ENCODE measurements at regions not wholly inside any gene's neighbourhood (a gene's known extent, or its start where the extent isn't known, plus 50 kb on each side); places are given as distances from the start of the nearest gene placed in this dataset.
A peak's percentile ranks its signal among the peaks of the same experiment; 100 is the strongest.

DNA sequence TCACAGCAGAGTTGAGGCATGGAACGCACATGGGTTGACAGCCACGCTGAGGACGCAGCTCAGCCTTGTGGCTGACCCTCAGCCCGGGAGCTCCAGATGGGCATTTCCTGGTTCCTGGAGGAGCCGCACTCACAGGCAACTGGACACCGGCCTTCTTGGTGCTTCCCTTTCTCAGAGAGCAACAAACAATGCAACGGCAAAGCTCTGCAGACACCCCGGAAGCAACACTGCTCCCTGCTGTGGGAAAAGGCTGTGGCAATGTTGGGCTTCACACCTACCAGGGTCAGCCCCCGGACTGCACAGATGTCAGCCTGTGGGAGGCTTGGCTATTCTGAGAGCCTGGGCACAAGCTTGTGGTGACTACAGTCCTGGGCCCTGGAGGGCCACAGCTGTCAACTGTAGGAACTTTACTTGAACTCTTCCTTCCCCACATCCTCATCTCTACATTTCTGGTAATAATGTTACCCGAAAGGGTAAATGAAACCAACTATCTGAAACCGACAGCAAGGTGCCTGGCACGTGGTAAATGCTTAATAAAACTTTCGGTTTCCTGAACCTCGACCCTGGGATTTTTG, 597.5 kb upstream of the MKI67 start:
- Mint-ChIP-seq H3K9me3 (peaks cover 0 to 3% (median 0%) of the 10 kb centered on the region in 8 donors), H3K4me3 (no peak overlapping the region), H3K27ac (no peak overlapping the region), H3K27me3 (no peaks in the 10 kb centered on the region), H3K36me3 (no peaks in the 10 kb centered on the region), H3K4me1 (no peaks in the 10 kb centered on the region)
- DNase-seq, result no peak
- Histone ChIP-seq H3K27me3 (ENCODE audit: insufficient read depth, low read length) (no peaks in the 10 kb centered on the region), H3K9me3 (ENCODE audit: control insufficient read depth in 1 of 2, low read length in 2 of 2) (no peaks in the 10 kb centered on the region), H3K4me3 (ENCODE audit: low read length in 2 of 2) (no peak overlapping the region), H3K27ac (ENCODE audit: low read depth, low read length) (no peak overlapping the region), H3K36me3 (ENCODE audit: insufficient read depth, low read length) (no peaks in the 10 kb centered on the region), H3K4me1 (ENCODE audit: insufficient read depth, low read length) (no peaks in the 10 kb centered on the region)
- CTCF ChIA-PET (ENCODE audit: partially characterized antibody), result no interaction called here
- POLR2A ChIA-PET (ENCODE audit: partially characterized antibody), result no interaction called here
- intact Hi-C loops (cut with micrococcal nuclease), result no loop called here

DNA sequence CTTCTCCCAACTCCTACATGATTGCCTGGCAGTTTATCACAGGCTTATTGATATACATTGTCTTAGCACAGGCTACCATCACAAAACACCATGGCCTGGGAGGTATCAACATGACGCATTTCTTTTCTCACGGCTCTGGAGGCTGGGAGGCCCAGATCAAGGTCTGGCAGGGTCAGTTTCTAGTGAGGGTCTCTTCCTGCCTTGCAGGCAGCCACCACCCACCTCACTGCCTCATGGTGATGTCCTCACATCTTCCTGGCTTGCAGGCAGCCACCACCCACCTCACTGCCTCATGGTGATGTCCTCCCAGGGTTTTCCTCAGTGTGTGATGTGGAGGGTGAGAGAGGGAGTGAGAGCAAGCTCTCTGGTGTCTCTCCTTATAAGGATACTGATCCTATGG, 599.3 kb upstream of the MKI67 start:
- H3K27me3 Mint-ChIP-seq, result no peaks in the 10 kb centered on the region
- H3K4me1 Mint-ChIP-seq, result no peaks in the 10 kb centered on the region
- no peaks in the 10 kb centered on the region for H3K36me3 Mint-ChIP-seq
- no peaks in the 10 kb centered on the region for H3K27me3 ChIP-seq (ENCODE audit: insufficient read depth, low read length)
- H3K9me3 Mint-ChIP-seq, result peaks cover 0 to under 1% (median 0%) of the 10 kb centered on the region in 8 donors
- no peaks in the 10 kb centered on the region for H3K36me3 ChIP-seq (ENCODE audit: insufficient read depth, low read length)
- H3K4me3 Mint-ChIP-seq, result no peak overlapping the region
- ChIA-PET POLR2A (ENCODE audit: partially characterized antibody) (no interaction called here), CTCF (ENCODE audit: partially characterized antibody) (no interaction called here)
- no peak overlapping the region for H3K27ac Mint-ChIP-seq
- intact Hi-C loops (cut with micrococcal nuclease), result no loop called here
- no peak overlapping the region for H3K27ac ChIP-seq (ENCODE audit: low read depth, low read length)
- DNase-seq, result no peak
- H3K4me1 ChIP-seq (ENCODE audit: insufficient read depth, low read length), result no peaks in the 10 kb centered on the region
- no peaks in the 10 kb centered on the region for H3K9me3 ChIP-seq (ENCODE audit: control insufficient read depth in 1 of 2, low read length in 2 of 2)
- H3K4me3 ChIP-seq (ENCODE audit: low read length in 2 of 2), result no peak overlapping the region

GRCh38 chr10:128727114-128727513, 600.9 kb upstream of the MKI67 start:
- intact Hi-C loops (cut with micrococcal nuclease), result no loop called here
- POLR2A ChIA-PET (ENCODE audit: partially characterized antibody), result no interaction called here
- H3K27ac Mint-ChIP-seq, result no peak overlapping the region

DNA sequence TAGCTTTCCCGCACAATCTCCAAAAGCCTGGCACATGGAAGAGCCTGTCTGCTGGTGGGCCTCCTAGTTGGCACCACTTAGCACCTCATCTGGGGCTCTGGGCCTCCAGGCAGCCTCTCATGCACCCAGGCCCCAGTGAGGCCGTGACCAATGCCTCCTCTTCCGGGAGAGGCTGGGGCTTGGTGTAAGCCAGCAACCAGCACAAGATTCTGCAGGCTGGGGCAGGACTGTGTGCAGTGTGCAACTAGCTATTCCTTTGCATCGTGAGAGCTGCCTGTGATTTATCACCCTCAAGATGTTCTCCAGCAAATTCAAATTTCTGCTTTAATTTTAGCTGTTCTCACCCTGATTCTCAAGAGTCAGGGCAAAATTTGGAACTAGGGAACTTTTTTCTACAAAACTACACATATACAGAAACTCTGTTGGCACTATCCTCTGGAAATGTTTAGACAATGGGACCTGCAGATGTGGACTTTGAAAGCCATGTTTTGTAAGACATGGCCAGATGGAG, 603.7 kb upstream of the MKI67 start:
- no peaks in the 10 kb centered on the region for H3K27me3 ChIP-seq (ENCODE audit: insufficient read depth, low read length)
- H3K4me1 ChIP-seq (ENCODE audit: insufficient read depth, low read length), result no peaks in the 10 kb centered on the region
- no peaks in the 10 kb centered on the region for H3K27me3 Mint-ChIP-seq
- H3K27ac Mint-ChIP-seq, result no peak overlapping the region
- H3K4me3 ChIP-seq (ENCODE audit: low read length in 2 of 2), result no peak overlapping the region
- H3K9me3 ChIP-seq (ENCODE audit: control insufficient read depth in 1 of 2, low read length in 2 of 2), result no peaks in the 10 kb centered on the region
- H3K36me3 ChIP-seq (ENCODE audit: insufficient read depth, low read length), result no peaks in the 10 kb centered on the region
- intact Hi-C loops (cut with micrococcal nuclease), result no loop called here
- no peak overlapping the region for H3K27ac ChIP-seq (ENCODE audit: low read depth, low read length)
- POLR2A ChIA-PET (ENCODE audit: partially characterized antibody), result no interaction called here
- H3K36me3 Mint-ChIP-seq, result no peaks in the 10 kb centered on the region
- H3K4me3 Mint-ChIP-seq, result no peak overlapping the region
- CTCF ChIA-PET (ENCODE audit: partially characterized antibody), result no interaction called here
- no peaks in the 10 kb centered on the region for H3K4me1 Mint-ChIP-seq
- H3K9me3 Mint-ChIP-seq, result peaks cover 0 to 1% (median 0%) of the 10 kb centered on the region in 8 donors
- no peak for DNase-seq

More at GRCh38 chr10:128727114-128727513, 600.9 kb upstream of the MKI67 start:
- CTCF ChIA-PET (ENCODE audit: partially characterized antibody), result no interaction called here
- H3K27me3 ChIP-seq (ENCODE audit: insufficient read depth, low read length), result no peaks in the 10 kb centered on the region
- H3K4me3 ChIP-seq (ENCODE audit: low read length in 2 of 2), result no peak overlapping the region
- no peak overlapping the region for H3K27ac ChIP-seq (ENCODE audit: low read depth, low read length)
- no peaks in the 10 kb centered on the region for H3K36me3 Mint-ChIP-seq
- no peaks in the 10 kb centered on the region for H3K4me1 ChIP-seq (ENCODE audit: insufficient read depth, low read length)
- no peak overlapping the region for H3K4me3 Mint-ChIP-seq
- no peaks in the 10 kb centered on the region for H3K4me1 Mint-ChIP-seq
- H3K9me3 ChIP-seq (ENCODE audit: control insufficient read depth in 1 of 2, low read length in 2 of 2), result no peaks in the 10 kb centered on the region
- DNase-seq, result no peak
- H3K27me3 Mint-ChIP-seq, result no peaks in the 10 kb centered on the region
- H3K9me3 Mint-ChIP-seq, result peaks cover 0 to 1% (median 0%) of the 10 kb centered on the region in 8 donors
- H3K36me3 ChIP-seq (ENCODE audit: insufficient read depth, low read length), result no peaks in the 10 kb centered on the region

DNA sequence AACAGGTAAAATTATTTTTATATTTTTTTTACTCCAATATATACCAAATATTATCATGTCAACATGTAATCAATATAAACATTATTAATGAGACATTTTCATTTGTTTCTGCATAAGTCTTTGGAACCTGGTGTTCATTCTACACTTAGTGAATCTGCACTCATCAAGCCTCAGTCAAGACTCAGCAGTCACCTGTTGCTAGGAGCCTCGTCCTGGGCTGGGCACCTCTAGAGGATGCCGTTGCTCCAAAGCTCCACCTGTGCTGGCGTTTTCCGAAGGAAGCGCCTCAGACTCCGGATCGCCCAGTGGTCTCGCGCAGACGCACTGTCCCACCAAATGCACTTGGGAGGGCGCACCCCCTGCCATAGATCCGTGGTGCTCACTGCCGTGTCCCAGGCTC, 604.7 kb upstream of the MKI67 start:
- peaks cover 0 to 1% (median 0%) of the 10 kb centered on the region in 8 donors for H3K9me3 Mint-ChIP-seq
- H3K4me1 ChIP-seq (ENCODE audit: insufficient read depth, low read length), result no peaks in the 10 kb centered on the region
- H3K36me3 ChIP-seq (ENCODE audit: insufficient read depth, low read length), result no peaks in the 10 kb centered on the region
- no peaks in the 10 kb centered on the region for H3K4me1 Mint-ChIP-seq
- no peaks in the 10 kb centered on the region for H3K27me3 Mint-ChIP-seq
- H3K9me3 ChIP-seq (ENCODE audit: control insufficient read depth in 1 of 2, low read length in 2 of 2), result no peaks in the 10 kb centered on the region
- intact Hi-C loops (cut with micrococcal nuclease), result no loop called here
- H3K27me3 ChIP-seq (ENCODE audit: insufficient read depth, low read length), result no peaks in the 10 kb centered on the region
- H3K4me3 Mint-ChIP-seq, result no peak overlapping the region
- POLR2A ChIA-PET (ENCODE audit: partially characterized antibody), result no interaction called here
- H3K27ac Mint-ChIP-seq, result no peak overlapping the region
- no peak for DNase-seq
- H3K36me3 Mint-ChIP-seq, result no peaks in the 10 kb centered on the region
- no peak overlapping the region for H3K27ac ChIP-seq (ENCODE audit: low read depth, low read length)
- H3K4me3 ChIP-seq (ENCODE audit: low read length in 2 of 2), result no peak overlapping the region
- CTCF ChIA-PET (ENCODE audit: partially characterized antibody), result no interaction called here

DNA sequence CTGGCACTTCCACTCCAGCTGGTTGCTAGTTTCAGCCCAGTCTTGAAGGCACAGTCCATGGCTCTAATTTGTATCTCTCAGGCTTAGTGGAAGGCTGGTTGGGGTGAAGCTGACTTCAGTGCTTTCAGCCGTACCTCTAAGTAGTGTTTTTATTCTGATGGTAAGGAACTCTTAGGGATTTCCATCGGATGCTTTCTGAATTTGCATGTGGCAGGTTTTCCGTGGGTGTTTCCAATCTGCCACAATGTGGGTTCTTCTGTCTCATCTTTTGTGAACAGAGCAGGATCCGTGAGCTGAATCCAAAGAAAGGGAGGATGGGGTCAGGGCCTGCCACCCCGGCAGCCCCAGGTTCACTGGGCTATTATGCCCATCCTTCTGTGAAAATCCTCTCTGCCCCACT, 607.9 kb upstream of the MKI67 start:
- Histone ChIP-seq H3K4me3 (ENCODE audit: low read length in 2 of 2) (no peak overlapping the region), H3K4me1 (ENCODE audit: insufficient read depth, low read length) (no peaks in the 10 kb centered on the region), H3K27ac (ENCODE audit: low read depth, low read length) (no peak overlapping the region), H3K36me3 (ENCODE audit: insufficient read depth, low read length) (no peaks in the 10 kb centered on the region), H3K27me3 (ENCODE audit: insufficient read depth, low read length) (no peaks in the 10 kb centered on the region), H3K9me3 (ENCODE audit: control insufficient read depth in 1 of 2, low read length in 2 of 2) (no peaks in the 10 kb centered on the region)
- ChIA-PET POLR2A (ENCODE audit: partially characterized antibody) (no interaction called here), CTCF (ENCODE audit: partially characterized antibody) (no interaction called here)
- intact Hi-C loops (cut with micrococcal nuclease), result no loop called here
- H3K9me3 Mint-ChIP-seq, result peaks cover 0 to 1% (median 0%) of the 10 kb centered on the region in 8 donors
- no peaks in the 10 kb centered on the region for H3K36me3 Mint-ChIP-seq
- no peaks in the 10 kb centered on the region for H3K27me3 Mint-ChIP-seq
- no peak overlapping the region for H3K27ac Mint-ChIP-seq
- no peak for DNase-seq
- H3K4me1 Mint-ChIP-seq, result no peaks in the 10 kb centered on the region
- H3K4me3 Mint-ChIP-seq, result no peak overlapping the region

- Mint-ChIP-seq H3K4me1 (no peaks in the 10 kb centered on the region), H3K36me3 (no peaks in the 10 kb centered on the region), H3K27ac (no peak overlapping the region), H3K4me3 (peak overlapping the region in 1 of 8 donors; percentile 61), H3K27me3 (no peaks in the 10 kb centered on the region), H3K9me3 (peaks cover 0 to 1% (median 0%) of the 10 kb centered on the region in 8 donors)
- H3K27ac ChIP-seq (ENCODE audit: low read depth, low read length), result no peak overlapping the region
- no peak for DNase-seq
- no peak overlapping the region for H3K4me3 ChIP-seq (ENCODE audit: low read length in 2 of 2)
- CTCF ChIA-PET (ENCODE audit: partially characterized antibody), result no interaction called here
- intact Hi-C loops (cut with micrococcal nuclease), result no loop called here
- H3K4me1 ChIP-seq (ENCODE audit: insufficient read depth, low read length), result no peaks in the 10 kb centered on the region
- no peaks in the 10 kb centered on the region for H3K27me3 ChIP-seq (ENCODE audit: insufficient read depth, low read length)
- no peaks in the 10 kb centered on the region for H3K9me3 ChIP-seq (ENCODE audit: control insufficient read depth in 1 of 2, low read length in 2 of 2)
- no peaks in the 10 kb centered on the region for H3K36me3 ChIP-seq (ENCODE audit: insufficient read depth, low read length)
- POLR2A ChIA-PET (ENCODE audit: partially characterized antibody), result no interaction called here
Observed at GRCh38 chr10:128734734-128735133, 608.5 kb upstream of the MKI67 start.

DNA sequence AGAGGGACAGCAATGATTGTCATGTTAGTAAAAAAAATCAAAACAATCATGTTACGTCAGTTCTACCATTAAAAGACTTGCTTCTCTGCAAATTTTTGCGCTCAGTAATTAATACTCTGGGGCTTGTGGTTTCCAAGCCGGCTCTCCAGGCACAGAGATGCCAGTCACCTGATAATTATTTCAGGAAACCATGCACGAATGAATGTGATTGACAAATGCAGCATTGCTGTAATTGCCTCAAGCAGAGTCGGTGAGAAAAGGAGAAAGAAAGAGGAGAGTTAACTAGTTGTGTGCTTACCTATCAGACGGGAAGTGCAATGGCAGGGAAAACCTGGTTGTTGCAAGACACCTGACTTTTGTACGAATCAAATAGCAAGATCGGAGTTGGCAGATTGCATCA, 609.8 kb upstream of the MKI67 start:
- Histone ChIP-seq H3K27me3 (ENCODE audit: insufficient read depth, low read length) (no peaks in the 10 kb centered on the region), H3K4me3 (ENCODE audit: low read length in 2 of 2) (no peak overlapping the region), H3K9me3 (ENCODE audit: control insufficient read depth in 1 of 2, low read length in 2 of 2) (no peaks in the 10 kb centered on the region), H3K4me1 (ENCODE audit: insufficient read depth, low read length) (no peaks in the 10 kb centered on the region), H3K27ac (ENCODE audit: low read depth, low read length) (no peak overlapping the region), H3K36me3 (ENCODE audit: insufficient read depth, low read length) (no peaks in the 10 kb centered on the region)
- ChIA-PET CTCF (ENCODE audit: partially characterized antibody) (no interaction called here), POLR2A (ENCODE audit: partially characterized antibody) (no interaction called here)
- Mint-ChIP-seq H3K4me3 (no peak overlapping the region), H3K27ac (no peak overlapping the region), H3K4me1 (no peaks in the 10 kb centered on the region), H3K27me3 (peaks cover 0 to 1% of the 10 kb centered on the region in 2 donors), H3K9me3 (peaks cover 0 to 1% (median 0%) of the 10 kb centered on the region in 8 donors), H3K36me3 (no peaks in the 10 kb centered on the region)
- intact Hi-C loops (cut with micrococcal nuclease), result no loop called here
- no peak for DNase-seq

Data from CD4-positive, alpha-beta memory T cell (primary cell).